Nucleus accumbens (tissue), 56 donors: ENCODE measurements at regions not wholly inside any gene's neighbourhood (a gene's known extent, or its start where the extent isn't known, plus 50 kb on each side); places are given as distances from the start of the nearest gene placed in this dataset.
A peak's percentile ranks its signal among the peaks of the same experiment; 100 is the strongest.
"Not testable (repeated sequence)": the region's sequence is repeated elsewhere in the genome, so short reads cannot be mapped to it uniquely, and the experiment has no call there.

Experiments used
- DNase-seq, 56 donors: peaks; one replicate each; lab custom pipeline; 2025; lab: John Stamatoyannopoulos, UW

DNA sequence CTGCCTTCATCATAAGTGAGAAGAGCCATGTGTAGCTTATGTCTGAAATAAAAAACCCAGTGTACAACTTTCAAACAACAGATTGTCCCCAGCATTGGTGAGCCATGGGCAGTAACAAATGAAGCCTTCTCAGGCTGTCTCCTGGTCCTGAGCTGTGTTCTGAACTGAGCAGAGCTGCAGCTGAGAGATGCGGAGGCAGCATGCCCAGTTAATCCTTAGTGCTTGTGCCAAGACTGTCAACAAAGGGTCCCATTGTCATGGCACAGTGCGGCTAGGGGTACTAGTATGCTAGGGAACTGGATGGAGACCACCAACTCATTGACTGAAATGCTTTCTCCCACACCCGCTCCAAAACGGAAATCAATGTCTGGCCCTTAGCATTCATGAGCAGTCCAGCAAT is 154.3 kb downstream of the RMST start:
- DNase-seq, result peak in 52 of 56 donors; percentile 2 to 79 (median 38)

DNA sequence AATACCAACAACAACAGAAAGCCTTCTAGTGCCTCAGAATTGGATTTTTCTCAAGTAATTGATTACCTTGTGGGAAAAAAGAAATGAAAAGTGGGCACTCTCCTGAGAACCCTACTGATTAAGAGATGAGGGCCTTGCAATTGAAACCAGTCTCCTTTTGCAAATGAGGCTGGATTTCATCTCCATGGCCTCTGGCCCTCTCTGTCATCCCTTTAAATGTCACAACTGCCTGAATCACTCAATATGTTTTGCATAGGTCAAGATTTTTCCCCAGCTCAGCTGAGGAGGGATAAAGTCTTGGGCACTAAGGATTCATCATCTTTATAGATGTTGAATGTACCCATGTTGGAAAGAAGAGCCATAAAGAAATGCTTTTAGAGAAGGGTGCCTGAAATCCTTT is 166.4 kb downstream of the RMST start:
- no peak for DNase-seq

DNA sequence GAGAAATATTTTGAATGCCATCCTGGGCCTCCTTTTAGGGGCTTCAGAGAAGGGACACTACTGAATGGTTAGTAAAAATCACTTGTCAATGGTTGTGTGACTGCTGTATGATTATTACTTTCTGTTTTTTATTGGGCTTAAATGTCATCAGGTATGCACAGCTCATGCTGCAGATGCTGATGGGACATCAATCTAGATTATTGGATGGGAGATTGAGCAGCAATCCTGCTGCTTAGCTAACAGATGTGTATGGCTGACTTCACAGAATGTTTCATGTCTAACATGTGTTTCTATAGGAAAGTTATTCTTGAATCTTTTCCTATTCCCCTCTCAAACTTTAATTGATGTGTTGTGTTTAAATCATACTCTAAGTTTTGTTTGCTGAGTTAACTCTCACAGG is 166.8 kb downstream of the RMST start:
- no peak for DNase-seq

DNA sequence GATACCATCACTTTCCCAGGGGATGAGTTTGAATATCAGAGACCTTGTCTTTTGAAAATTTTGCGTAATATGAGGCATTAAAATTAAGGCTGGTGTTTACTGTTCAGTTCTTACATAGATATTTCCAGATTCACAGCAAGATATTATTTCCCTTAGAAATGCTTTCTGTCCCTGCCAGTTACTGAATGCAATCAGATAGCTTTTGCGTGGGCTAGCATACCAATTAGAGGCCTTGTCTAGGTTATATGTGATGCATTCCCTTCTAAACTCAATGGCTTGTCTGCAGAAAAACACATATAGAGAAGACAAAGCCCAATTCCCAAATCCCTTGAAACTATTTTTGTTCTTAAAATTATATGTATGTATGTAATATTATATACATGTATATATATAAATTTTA is 167.8 kb downstream of the RMST start:
- DNase-seq, result no peak

DNA sequence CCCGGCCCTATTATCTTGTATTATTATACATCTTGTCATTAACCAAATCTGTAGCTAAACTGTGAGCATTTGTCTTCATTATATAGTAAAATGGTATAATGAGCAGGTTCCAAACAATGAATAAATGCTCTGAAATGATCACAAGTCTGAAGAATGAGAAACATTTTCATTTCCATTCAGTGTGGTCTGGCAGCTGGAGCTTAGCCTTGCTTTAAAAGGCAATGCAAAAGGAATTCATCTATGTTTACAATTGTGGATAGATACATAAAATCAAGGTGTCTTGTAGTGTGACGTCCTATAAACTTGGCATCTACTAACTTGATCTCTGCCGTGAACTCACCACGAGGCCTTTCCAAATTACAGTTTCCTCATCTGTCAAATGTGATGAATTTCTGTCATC is 168.3 kb downstream of the RMST start:
- no peak for DNase-seq

DNA sequence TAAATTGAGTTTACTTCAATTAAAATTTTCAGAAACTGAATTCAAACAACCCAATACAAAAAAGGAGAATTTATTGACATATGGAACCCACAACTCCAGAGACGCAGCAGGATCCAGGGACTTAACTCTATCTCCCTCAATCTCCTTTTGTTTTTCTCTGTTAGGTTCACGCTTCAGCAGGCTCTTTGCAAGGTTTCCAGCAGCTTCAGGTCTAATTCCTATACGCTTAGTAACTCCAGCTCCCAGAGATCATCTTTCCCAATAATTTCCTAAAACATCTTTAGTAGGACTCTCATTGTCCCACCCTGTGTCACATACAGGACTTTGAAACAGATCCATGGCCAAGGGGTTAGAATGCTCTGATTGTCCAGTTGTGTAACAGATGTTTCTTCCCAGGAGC is 175.2 kb downstream of the RMST start:
- no peak for DNase-seq

DNA sequence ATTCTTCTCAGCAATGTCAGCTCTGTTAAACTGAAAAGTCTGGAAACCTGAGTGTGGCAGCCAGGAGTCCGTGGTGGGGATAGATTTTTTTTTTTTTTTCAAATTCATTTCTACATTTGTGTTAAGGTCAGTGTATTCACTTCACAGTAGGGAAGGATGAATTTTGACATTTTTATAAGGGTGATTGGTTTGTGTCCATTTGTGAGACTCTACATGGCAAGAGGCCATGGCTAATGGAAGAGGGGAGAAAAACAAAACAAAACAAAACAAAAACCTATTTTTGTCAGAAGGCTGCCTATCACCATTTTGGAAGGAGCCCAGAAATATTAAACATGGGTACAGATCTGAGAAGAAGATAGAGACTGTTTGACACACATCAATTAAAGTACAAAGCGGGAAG is 176.1 kb downstream of the RMST start:
- DNase-seq, result no peak

DNA sequence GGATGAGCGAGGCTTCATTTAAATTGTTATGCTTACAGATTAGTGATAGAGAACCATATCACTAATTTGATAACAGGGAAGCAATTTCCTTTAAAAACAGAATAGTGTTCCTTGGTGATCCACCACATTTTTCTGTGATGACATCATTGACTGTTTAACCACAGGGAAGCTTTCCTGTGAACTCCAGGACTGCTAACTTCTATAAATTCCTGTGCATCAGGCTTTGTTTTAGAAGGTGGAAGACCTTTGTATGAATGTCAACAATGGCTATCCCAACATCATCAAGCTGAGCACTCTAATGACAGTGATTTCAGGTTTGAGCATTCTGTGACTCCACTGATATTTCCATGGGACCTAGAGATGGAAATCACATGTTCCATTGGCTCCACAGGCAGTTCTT is 177.1 kb downstream of the RMST start:
- DNase-seq, result no peak

DNA sequence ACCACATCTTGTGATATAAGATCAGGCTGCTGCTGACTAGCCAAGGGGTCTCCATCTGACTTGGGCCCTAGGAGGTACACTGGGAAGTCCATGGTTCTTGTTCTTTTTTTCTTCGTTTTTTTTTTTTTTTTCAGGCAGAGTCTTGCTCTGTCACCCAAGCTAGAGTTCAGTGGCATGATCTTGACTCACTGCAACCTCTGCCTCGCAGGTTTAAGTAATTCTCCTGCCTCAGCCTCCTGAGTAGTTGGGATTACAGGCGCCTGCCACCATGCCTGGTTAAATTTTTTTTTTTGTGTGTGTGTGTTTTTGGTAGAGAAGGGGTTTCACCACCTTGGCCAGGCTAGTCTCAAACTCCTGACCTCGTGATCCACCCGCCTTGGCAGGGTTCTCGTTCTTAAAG is 178.2 kb downstream of the RMST start:
- DNase-seq, result no peak

DNA sequence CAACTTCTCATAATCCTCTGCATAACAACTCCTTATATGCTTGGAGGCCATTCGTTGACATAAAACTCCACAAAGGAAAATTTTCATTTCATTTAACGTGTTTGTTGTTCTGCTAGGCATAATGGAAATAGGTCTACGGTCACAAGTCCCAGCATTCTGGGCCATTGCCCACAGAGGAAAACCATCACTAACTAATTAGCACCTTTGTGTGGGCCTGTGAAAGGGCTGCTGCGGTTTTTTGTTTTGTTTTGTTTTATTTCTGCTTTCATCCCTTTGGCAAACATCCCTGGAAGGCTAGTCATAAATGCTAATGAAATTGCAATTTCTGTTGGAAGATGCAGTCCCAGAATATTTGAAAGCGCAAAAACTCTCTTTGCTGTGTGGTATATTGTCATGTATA is 180.3 kb downstream of the RMST start:
- peak in 3 of 56 donors; percentile 1 to 24 (median 3) for DNase-seq

DNA sequence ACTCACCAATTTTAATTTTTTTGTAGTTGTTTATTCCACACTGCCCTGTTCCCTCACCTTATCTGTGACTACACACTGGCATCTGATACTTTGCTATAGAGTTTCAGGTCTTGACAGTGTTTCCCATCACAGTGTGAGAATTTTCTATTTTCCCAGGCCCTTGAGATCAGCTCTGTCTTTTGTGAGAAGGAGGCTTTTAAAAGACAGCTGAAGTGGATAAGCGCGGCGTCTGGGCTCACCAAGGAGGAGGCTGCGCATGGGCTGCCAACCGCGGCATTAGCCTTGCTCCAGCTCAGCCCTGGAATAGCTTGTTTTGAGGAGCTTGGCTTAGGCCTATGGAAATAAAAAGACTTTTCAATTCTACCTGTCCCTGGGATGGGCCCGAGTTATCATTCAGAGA is 181.3 kb downstream of the RMST start:
- peak in 5 of 56 donors; percentile 1 to 11 (median 1) for DNase-seq

DNA sequence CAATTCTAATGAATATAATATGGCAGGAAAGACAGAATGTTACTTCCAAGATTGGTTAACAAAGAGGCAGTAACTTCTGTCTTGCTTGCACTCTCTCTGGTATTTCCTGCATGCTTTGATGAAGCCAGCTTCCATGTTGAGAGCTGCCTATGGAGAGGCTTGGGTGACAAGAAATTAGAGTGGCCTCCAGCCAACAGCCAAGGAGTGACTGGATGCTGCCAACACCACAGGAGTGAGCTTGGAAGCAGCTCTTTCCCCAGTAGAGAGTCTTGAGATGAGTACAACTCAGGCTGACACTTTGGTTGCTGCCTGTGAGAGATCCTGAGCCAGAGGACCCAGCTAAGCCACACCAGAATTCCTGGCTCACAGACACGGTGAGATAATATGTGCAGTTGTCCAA is 183.1 kb downstream of the RMST start:
- DNase-seq, result no peak

DNA sequence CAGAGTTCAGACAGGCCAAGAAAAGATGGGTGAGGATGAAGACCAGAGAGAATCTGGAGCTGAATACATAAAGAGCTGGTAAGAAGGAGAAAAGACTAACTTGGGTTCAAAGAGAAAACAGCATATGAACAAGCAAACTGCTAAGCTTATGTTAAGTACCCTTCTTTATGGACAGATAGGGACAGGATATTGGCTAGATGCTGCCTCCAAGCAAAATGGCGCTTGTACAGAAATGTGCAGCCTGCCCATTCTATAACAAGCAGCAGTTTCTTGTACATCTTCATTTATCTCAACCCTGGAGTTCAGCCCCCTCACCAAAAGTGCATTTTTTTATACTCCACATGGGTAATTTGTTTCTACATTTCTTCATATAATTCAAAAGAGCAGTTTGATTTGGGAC is 184.5 kb downstream of the RMST start:
- no peak for DNase-seq

DNA sequence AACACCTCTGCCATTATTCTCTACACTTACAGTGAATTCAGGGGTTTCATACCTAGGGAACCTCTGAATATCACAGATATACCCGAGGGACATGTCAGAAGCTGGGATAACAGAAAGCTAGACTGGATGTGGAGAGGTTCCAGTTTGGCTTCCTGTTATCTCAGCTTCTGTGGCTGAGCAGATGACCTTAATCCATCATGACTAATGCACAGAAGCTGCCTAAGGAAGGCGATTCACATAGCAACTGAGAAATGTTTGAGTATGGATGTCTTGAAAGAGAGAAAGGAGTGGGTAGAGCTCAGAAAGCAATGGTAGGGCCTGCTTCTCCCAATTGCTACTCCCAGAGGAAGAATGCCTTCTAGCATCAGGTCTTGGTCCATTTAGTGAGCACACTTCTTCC is 187.6 kb downstream of the RMST start:
- no peak for DNase-seq

DNA sequence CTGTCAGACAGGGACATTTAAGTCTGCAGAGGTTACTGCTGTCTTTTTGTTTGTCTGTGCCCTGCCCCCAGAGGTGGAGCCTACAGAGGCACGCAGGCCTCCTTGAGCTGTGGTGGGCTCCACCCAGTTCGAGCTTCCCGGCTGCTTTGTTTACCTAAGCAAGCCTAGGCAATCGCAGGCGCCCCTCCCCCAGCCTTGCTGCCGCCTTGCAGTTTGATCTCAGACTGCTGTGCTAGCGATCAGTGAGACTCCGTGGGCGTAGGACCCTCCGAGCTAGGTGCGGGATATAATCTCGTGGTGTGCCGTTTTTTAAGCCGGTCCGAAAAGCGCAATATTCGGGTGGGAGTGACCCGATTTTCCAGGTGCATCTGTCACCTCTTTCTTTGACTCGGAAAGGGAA is 193.9 kb downstream of the RMST start:
- DNase-seq, result not testable (repeated sequence)

DNA sequence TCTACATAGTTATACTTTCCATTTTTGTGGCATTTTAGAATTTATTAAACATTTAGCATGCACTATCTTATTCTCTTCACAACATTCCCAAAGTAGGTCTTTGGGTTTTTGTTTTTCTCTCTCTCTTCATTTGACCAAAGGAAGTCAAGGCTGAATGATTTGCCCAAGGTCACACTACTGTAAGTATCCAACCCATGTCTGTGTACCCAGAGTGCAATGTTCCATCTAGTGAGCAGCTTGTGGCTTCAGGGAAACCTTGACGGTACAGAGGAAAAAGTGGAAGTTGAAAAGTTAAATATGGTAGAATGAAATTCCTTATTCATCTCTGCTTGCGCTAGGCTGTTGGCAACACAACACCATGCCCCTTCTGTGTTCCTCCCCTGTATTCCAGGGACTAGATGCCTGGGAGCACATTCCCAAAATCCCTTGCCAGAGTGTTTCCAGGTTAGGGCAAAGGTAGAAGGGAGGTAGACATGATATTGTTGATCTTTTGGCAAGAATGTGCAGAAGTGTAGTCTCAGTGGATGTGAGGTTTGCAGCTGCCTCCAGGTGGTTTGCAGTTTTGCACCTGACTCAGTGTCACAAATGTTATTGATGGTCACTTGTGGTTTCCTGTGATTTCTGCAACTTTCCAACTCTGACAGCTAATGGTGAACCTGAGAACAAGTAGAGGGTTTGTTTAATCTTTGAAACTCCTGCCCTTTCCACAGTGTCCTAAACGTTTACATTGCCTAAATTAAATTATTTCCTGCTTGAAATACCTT is 196.7 kb downstream of the RMST start:
- no peak for DNase-seq

DNA sequence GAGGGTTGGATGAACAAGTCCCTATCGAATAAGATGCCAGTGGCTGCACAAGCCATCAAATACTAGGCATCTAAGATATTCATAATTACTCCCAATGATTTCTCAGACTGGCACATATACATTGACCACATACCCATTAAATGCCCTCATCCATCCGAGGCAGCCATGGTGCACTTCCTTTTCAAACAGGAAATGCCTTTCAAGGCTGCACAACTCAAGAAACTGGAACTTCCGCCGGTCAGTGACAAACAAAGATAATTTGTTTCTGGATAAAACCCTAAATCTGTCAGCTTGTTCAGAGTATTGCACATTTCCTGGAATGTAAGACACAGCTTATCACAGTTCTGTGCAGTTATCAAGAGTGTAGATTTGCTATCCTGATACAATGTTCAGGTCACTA is 203.7 kb downstream of the RMST start:
- DNase-seq, result no peak

DNA sequence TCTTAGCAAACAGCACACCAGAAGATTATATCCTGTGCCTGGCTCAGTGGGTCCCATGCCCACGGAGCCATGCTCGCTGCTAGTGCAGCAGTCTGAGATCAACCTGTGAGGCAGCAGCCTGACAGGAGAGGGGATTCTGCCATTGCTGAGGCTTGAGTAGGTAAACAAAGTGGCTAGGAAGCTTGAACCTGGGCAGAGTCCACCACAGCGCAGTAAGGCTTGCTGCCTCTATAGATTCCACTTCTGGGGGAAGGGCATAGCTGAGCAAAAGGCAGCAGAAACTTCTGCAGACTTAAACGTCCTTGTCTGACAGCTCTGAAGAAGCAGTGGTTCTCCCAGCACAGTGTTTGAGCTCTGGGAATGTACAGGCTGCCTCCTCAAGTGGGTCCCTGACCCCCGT is 210.3 kb downstream of the RMST start:
- no peak for DNase-seq

DNA sequence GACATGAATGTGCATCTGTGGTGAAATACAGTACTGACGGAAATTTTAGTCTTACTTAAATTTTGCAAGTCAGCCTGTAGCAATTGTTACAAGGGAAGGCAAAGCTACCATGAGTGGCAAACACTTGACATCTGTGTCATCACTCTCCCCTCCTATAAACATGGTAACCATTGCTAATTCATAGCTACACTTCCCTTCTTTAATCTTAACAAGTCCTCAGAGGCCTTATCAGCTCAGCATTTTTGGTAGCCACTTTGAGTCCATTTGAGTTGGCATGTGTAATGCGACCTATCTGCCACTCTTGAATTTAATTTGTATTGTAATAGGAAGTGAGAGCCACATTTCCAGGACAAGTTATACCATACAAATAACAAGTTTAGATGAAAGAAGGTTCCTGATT is 218.1 kb downstream of the RMST start:
- DNase-seq, result no peak

DNA sequence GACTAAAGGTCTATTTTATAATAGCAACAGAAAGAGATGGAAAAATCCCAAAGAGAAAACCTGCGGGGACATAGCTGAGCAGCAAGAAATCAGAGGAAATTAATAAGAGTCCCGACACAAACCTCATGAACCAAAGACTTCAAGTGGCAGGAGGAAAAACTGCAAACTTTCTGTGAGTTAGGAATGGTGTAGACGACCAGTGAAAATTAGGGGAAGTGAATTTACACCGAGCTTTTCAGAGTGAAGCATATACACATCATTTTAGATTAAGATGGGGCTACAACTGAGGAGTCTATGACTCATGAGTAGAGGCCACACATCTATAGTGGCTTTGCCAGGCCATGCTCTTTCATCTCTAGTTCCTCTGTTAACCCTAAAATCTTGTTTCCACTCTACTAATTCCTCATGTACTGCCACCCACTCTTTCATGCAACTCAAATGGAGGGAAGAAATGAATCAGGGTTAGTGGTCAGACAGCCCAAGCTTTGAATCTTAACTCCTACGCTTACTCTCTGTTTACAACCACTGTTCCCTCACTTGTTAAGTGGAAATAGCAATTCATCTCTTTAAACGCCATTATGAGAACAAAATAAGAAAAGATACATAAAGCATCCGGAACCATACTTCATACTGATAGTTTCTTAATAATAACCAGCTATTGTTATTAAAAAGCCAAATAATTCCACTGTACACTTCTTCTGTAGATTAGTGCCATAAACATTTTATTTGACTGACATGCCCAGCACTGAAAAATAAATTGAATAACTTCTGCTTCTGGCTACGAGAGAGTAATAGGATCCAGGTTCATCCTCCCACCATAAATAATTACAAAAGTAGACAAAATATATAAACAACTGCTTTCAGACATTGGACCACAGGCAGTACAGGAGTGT is 219.3 kb downstream of the RMST start:
- DNase-seq, result no peak

DNA sequence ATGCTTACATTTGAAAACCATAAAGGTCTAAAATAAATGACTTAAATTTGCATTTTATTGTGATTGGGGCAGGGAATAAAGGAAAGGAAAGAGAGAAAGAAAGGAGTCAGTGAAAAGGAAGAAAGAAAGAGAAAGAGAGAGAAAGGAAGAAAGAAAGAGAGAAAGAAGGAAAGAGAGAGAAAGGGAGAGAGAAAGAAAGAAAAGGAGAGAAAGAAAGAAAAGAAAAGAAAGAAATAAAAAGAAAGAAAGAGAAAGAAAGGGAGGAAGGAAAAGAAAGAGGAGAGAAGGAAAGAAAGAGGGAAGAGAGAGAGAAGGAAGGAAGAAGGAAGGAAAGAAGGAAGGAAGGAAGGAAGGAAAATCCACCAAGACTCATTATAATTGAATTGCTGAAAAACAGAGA is 222.8 kb downstream of the RMST start:
- no peak for DNase-seq

DNA sequence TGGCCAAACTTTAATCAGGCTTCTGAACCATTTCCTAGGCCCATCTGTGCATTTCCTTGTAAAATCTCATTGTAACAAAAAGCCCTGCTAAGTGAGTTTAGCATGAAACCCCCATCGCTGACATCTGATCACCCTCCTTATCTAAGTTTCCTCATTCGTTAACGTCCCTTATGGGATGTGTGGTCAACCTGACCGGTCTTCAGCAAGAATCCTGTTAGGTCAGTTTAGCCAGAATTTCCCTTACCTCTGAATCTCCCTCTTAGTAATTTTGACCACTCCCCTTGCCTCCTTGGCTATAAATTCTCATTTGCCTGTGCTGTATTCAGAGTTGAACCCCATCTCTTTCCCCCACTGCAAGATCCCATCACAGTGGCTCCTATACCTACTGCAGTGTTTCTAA is 239.3 kb downstream of the RMST start:
- no peak for DNase-seq
